Urinary bladder (tissue), 3 donors: ENCODE measurements at regions not wholly inside any gene's neighbourhood (a gene's known extent, or its start where the extent isn't known, plus 50 kb on each side); places are given as distances from the start of the nearest gene placed in this dataset.

ENCODE experiments used
- DNase-seq: peaks from one replicate; pipeline ENCODE4 v3.0.0-alpha.2; 2015; ENCODE audit errors: extremely low spot score
- H3K27ac ChIP-seq: one replicate; pipeline ENCODE4 v1.5.1; 2013; ENCODE audit warnings: low read depth, mild to moderate bottlenecking, moderate library complexity
- H3K36me3 ChIP-seq: one replicate; pipeline ENCODE4 v1.6.1; 2013; ENCODE audit warnings: mild to moderate bottlenecking, moderate library complexity; ENCODE audit not compliant: insufficient read depth
- H3K4me1 ChIP-seq: one replicate; pipeline ENCODE4 v1.6.1; 2013; ENCODE audit warnings: mild to moderate bottlenecking, moderate library complexity; ENCODE audit not compliant: insufficient read depth
- H3K4me3 ChIP-seq: one replicate; pipeline ENCODE4 v1.5.1; 2013; ENCODE audit warnings: low read depth, low read length
- WGBS: extraction: QIAGEN DNeasy Blood & Tissue Kit; methylation state at CpG from one replicate; pipeline ENCODE4 v1.1.7; 2013; 5-methylcytosine and 5-hydroxymethylcytosine counted together
- donor health status: healthy with polysubstance abuse.
- donor health status: healthy.

DNA sequence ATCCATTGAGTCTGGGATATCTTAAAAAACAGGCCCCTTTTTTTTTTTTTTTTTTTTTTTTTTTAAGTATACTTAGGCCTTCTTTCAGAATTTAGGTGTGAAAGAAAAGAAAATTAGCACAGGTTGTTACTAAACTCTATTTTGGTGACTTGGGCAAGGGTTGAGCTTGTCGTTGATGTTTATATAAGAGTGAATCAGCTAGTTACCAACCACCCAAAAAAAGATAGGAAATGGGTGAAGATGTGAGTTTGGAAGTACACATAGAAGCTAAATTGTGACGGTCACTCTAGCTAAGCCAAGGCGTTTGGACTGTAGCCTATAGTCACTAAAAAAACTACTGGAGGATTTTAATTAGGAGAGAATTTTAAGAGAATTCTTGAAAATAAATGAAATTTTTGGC, 1247.2 kb downstream of the AACS start:
- H3K27ac ChIP-seq = no peak overlapping the region
- no peak overlapping the region for H3K4me3 ChIP-seq
- 68% methylated on average over 3 of the region's 3 CpGs for WGBS
- DNase-seq = no peak
- no peaks in the 10 kb centered on the region for H3K36me3 ChIP-seq
- H3K4me1 ChIP-seq = no peaks in the 10 kb centered on the region

DNA sequence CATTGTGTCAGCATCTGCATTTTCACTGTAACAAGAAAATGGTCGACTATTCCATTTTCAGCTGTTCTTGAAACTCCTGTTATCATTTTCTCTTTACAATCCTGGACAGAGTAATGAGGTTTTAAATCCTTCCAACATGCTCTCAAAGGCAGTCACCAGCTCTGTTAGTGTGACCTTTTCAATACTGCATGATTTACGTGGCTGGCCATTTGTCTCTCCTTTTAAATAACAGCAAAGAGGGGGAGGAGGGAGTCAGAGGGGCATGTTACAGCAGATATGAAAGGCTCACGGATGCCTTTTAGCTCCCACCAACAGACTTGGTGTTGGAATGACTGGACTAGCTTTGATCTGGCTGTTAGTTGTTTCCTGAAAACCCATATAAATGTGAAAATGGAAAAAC, 1251.2 kb downstream of the AACS start:
- 14% methylated on average over 3 of the region's 3 CpGs for WGBS
- no peak for DNase-seq
- no peaks in the 10 kb centered on the region for H3K4me1 ChIP-seq
- H3K4me3 ChIP-seq = no peak overlapping the region
- no peak overlapping the region for H3K27ac ChIP-seq
- H3K36me3 ChIP-seq = no peaks in the 10 kb centered on the region

DNA sequence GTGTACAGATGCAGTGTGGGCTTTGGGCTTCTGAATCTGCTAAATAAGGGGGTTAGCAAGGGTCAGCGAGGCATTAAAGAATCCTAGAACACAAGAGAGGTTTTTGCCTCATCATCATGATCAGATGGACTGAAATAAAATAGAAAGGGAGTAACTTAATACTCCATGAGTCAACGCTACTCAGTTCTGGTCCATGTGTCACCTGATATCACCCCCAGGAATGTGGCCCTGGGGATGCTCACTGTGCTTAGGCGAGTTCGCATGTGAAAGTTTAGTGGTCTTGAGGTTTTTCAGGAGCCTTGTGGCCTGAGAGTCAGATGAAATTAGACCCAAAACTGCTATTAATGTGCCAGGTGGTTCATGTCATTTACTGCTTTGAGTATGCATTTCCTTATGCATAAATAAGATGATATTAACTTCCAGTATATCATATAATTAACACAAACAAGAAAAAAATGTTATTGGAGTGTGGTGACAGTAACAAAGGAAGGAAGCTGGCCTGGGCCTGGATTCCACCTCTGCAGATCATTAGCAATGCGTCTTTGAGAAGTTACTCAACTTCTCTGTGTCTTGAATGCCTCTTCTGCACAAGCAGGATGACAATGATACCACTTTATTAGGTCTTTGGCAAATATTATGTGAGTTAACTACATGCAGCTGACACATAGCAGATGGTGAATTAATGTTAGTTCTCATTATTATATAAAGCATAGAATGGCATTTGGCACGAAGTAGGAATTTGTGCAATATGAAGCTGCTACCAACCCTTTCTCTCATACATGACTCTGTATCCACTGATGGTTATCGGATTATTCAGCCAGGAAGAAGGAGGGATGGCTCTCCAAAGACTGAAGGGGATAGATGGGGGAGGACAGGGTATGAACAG, 1272.6 kb downstream of the AACS start:
- DNase-seq = no peak
- Histone ChIP-seq H3K4me3 (no peak overlapping the region), H3K4me1 (no peaks in the 10 kb centered on the region), H3K36me3 (no peaks in the 10 kb centered on the region), H3K27ac (no peak overlapping the region)
- 62% methylated on average over 7 of the region's 7 CpGs for WGBS

DNA sequence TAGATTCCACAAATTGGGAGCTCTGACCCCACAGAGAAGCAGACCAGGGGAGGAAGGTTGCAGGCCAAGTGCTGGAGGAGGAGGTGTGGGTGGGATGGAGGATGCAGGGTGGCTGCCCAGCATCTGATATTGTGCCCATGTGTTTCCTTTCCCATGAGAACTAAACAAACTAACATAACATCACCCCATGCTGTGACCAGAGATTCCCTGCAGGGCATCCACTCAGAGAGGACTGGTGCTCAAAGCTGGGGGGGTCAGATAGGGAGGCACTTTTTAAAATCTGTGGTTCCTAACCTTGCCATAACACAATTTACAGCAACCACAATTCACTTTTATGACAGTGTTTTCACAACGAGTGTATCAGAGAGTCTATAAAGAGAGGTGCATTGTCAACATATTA, 1277.6 kb downstream of the AACS start:
- Histone ChIP-seq H3K4me1 (no peaks in the 10 kb centered on the region), H3K27ac (no peak overlapping the region), H3K4me3 (no peak overlapping the region), H3K36me3 (no peaks in the 10 kb centered on the region)
- DNase-seq = no peak
- 51% methylated on average over 1 of the region's 1 CpG for WGBS

DNA sequence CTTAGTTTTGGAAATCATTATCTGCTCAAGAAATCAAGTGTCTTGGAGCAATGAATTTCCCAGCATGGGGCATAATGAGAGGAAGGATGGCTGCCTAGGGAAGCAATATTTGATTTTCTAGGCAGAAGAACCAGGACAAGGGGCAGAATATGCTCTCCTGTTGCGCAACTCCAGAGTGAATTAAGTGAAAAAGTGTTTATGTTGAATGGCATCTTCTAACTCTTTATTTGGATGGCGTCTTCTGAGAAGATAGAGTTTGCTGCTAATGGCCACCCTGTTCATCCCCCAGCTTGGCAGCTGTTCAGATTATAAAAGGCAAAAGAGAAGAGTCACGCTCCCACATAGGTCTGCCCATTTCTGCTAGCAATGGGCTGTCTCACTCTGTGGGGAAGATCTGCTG, 1278.1 kb downstream of the AACS start:
- 80% methylated on average over 3 of the region's 3 CpGs for whole genome bisulfite sequencing
- Histone ChIP-seq H3K4me3 (no peak overlapping the region), H3K27ac (no peak overlapping the region), H3K4me1 (no peaks in the 10 kb centered on the region), H3K36me3 (no peaks in the 10 kb centered on the region)
- DNase-seq = no peak

DNA sequence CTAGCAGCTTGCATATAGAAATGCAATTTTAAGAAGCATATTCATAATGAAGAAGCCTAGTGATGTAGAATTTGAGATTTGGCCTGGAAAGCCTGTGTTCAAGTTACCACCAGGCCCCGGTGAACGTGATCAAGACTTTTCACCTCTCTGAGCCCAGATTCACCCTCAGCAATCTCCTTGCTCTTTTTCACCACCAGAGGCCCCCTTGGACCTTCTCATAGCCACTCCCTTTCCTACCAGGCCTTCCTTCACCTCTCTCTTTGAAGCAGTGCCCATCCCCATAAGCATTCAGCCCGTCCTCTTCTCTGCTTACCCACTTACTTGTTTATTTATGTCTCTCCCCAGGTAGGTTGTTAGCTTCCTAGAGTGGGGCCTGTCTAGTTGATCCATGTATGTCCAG, 1280.9 kb downstream of the AACS start:
- Histone ChIP-seq H3K4me1 (no peaks in the 10 kb centered on the region), H3K27ac (no peak overlapping the region), H3K4me3 (no peak overlapping the region), H3K36me3 (no peaks in the 10 kb centered on the region)
- DNase-seq = no peak
- 70% methylated on average over 3 of the region's 3 CpGs for WGBS

DNA sequence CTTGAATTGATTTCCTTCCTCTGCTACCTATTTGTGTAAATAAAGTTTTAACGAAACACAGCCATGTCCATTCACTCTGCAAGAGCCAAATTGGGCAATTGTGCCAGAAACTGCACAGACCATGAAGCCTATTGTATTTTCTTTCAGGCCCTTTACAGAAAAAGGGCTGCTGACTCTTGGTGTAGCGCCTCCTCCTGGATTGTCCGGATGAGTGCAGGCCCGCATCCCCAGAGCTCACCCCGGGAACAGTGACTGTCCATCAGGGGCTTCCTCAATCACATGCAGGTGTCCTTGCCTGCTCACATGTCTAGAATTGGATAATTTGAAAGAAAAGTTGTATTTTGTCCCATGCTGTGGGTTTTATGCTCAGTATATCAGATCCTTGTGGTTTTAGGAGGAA, 1282.2 kb downstream of the AACS start:
- Histone ChIP-seq H3K27ac (no peak overlapping the region), H3K4me3 (no peak overlapping the region), H3K4me1 (no peaks in the 10 kb centered on the region), H3K36me3 (no peaks in the 10 kb centered on the region)
- no peak for DNase-seq
- 65% methylated on average over 5 of the region's 5 CpGs for WGBS

DNA sequence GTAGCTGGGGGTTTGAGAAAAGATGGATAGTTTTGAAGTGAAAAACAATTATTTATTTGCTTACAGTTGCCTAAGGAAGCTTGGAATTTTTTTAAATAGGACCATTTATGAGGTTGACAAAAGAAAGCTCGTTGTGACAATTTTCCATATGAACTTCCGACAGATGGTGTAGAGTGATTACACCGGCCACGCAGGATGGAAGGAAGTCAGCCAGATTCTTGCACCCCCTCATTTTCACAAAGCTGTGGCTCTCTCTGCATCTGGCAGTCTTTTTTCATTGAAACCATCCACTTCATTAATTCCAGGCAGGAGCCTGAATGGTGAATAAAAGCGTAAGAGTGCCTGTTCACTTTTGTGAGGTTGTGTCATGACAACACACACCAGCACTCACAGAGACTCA, 1284.1 kb downstream of the AACS start:
- no peaks in the 10 kb centered on the region for H3K36me3 ChIP-seq
- H3K4me1 ChIP-seq = no peaks in the 10 kb centered on the region
- no peak for DNase-seq
- no peak overlapping the region for H3K27ac ChIP-seq
- H3K4me3 ChIP-seq = no peak overlapping the region
- 80% methylated on average over 5 of the region's 5 CpGs for WGBS

DNA sequence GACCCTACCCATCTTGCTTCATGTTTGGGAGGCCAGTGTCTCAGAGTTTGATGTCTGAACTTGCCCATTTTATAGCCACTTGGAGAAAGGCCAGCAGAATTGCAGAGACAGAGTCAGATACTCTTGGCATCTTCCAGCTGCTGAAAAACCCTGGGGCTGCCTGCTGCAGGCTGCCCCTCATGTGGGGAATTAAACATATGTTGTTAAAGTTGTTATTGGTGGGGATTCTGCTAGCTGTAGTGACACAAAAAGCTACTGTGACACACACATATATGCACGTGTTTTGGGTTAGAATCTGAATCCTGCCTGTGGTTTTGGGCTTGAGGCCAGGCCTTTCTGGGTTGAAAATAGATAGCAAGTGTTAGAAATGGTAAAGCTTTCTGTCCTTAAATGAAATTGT, 1288.4 kb downstream of the AACS start:
- no peak overlapping the region for H3K4me3 ChIP-seq
- H3K4me1 ChIP-seq = no peaks in the 10 kb centered on the region
- no peak overlapping the region for H3K27ac ChIP-seq
- no peak for DNase-seq
- H3K36me3 ChIP-seq = no peaks in the 10 kb centered on the region
- WGBS = 46% methylated on average over 1 of the region's 1 CpG

DNA sequence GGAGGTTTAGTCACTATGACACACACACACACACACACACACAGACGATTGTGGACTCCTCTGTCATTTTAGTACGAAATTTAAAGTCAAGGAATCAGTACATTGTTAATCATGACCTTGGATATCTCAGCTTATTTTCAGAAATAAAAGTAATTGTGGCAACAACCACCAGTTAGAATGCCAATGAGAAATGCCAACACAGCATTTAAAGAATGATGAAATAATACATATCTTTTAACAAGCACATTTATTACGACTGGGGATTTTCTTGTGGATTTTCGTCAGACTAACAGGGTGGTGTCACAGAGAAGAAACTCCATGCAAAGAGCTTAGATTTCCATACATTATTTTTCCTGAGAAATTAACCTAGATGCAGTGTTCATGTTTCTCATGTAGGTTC, 1289.4 kb downstream of the AACS start:
- Histone ChIP-seq H3K4me3 (no peak overlapping the region), H3K27ac (no peak overlapping the region), H3K36me3 (no peaks in the 10 kb centered on the region), H3K4me1 (no peaks in the 10 kb centered on the region)
- 60% methylated on average over 4 of the region's 4 CpGs for WGBS
- DNase-seq = no peak

DNA sequence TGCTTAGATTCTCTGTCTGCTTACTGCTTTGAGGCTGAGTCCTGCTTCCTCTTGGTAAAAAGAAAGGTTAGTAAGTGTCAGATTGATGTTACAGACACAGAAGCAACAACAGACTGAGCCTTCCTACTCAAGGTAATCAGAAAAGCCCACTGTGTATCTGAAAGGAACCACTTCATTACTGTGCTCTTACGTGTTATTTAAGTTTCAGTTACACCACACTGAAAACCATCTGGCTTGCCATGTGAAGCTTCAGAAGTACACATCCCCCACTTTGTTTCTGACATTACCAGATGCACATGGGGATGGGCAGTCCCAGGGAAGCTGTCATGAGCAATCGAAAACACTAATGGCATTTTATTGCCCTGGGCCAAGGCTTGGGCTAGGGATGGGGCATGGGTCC, 1290.1 kb downstream of the AACS start:
- H3K27ac ChIP-seq = no peak overlapping the region
- H3K4me3 ChIP-seq = no peak overlapping the region
- H3K4me1 ChIP-seq = no peaks in the 10 kb centered on the region
- no peaks in the 10 kb centered on the region for H3K36me3 ChIP-seq
- 76% methylated on average over 2 of the region's 2 CpGs for WGBS
- DNase-seq = no peak

DNA sequence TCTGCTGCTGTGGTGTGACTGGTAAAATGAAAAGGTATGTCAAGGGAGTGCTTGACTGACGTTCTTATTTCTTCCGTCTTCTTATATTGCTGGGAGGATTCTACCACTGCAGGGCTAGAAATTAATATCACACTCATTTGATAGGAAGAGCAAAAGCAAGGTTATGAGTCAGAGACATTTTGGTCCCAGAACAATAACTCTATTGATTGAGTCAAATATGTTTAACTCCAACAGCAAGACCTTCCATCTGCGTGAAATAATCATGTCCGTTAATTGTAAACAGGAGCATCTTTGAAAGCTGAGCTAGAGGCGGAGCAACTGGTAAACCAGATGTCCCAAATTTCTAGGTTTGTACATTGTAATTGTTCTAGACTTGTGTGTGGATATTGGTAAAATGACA, 1293.6 kb downstream of the AACS start:
- no peak for DNase-seq
- WGBS = 85% methylated on average over 5 of the region's 5 CpGs
- Histone ChIP-seq H3K4me1 (no peaks in the 10 kb centered on the region), H3K4me3 (no peak overlapping the region), H3K36me3 (no peaks in the 10 kb centered on the region), H3K27ac (no peak overlapping the region)

DNA sequence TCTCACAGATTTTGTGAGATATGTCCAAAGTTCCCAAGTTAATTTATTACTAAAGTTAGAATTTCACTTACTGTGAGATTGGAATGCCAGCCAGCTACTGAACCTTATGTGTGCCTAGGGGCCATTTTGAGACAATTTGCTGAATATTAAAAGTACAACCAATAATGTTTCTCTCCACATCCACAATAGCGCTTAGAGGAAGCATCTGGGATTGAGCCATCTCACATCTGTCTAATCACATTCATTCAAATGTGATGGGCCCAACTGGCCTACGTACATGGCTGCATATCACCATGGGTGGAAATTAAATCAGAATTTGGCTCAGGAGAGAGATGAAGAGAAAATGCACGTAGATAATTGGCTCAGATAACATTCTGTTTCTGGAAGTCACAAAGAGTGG, 1294.0 kb downstream of the AACS start:
- 76% methylated on average over 3 of the region's 3 CpGs for WGBS
- Histone ChIP-seq H3K4me3 (no peak overlapping the region), H3K36me3 (no peaks in the 10 kb centered on the region), H3K4me1 (no peaks in the 10 kb centered on the region), H3K27ac (no peak overlapping the region)
- DNase-seq = no peak

DNA sequence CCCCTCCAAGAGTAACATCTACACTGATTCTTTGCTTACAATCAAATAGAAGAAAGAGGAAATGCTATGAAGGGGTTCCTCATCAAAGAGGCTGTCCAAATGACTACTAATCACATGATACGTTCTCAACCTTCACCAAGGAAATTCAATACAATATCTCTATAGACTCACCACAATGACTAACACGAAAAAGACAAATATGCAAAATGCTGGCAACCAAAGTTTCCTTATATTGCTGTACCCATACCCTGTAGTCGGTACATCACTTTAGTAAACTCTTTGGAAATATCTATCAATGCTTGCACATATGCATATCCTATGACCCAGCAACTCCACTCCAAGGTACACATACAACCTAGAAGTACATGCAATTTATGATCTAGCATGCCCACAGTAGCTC, 1296.6 kb downstream of the AACS start:
- no peaks in the 10 kb centered on the region for H3K4me1 ChIP-seq
- DNase-seq = no peak
- 84% methylated on average over 3 of the region's 3 CpGs for WGBS
- no peak overlapping the region for H3K27ac ChIP-seq
- H3K4me3 ChIP-seq = no peak overlapping the region
- no peaks in the 10 kb centered on the region for H3K36me3 ChIP-seq

DNA sequence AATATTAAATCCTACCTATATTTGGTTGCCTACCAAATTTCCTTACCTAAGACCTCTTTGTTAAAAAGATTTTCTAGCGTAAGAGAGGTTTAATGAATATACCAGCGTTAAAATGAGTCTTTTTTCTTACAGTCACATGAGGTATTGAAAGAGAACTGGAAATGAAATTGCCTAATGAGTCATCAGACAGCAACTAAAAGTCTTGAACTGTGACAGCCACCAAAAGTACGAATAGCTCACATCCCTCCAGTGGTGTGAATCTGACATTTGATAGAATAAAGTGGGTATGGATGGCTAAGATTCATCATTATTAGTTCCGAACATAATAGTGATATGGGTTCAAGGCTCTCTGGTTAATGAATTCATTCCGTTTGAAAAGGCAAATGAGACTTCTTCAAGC, 1297.3 kb downstream of the AACS start:
- Histone ChIP-seq H3K4me3 (no peak overlapping the region), H3K27ac (no peak overlapping the region), H3K4me1 (no peaks in the 10 kb centered on the region), H3K36me3 (no peaks in the 10 kb centered on the region)
- no peak for DNase-seq
- 78% methylated on average over 5 of the region's 5 CpGs for WGBS
